ENCODE measurements at regions not wholly inside any gene's neighbourhood (a gene's known extent, or its start where the extent isn't known, plus 50 kb on each side); places are given as distances from the start of the nearest gene placed in this dataset.

GRCh38 chr20:4556781-4557180 lies 129.5 kb upstream of the PRNP start:
- TF ChIP-seq, protein P1, sequence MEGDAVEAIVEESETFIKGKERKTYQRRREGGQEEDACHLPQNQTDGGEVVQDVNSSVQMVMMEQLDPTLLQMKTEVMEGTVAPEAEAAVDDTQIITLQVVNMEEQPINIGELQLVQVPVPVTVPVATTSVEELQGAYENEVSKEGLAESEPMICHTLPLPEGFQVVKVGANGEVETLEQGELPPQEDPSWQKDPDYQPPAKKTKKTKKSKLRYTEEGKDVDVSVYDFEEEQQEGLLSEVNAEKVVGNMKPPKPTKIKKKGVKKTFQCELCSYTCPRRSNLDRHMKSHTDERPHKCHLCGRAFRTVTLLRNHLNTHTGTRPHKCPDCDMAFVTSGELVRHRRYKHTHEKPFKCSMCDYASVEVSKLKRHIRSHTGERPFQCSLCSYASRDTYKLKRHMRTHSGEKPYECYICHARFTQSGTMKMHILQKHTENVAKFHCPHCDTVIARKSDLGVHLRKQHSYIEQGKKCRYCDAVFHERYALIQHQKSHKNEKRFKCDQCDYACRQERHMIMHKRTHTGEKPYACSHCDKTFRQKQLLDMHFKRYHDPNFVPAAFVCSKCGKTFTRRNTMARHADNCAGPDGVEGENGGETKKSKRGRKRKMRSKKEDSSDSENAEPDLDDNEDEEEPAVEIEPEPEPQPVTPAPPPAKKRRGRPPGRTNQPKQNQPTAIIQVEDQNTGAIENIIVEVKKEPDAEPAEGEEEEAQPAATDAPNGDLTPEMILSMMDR (IDR thresholded peaks at IDR 0.05 in 2 of 3, conservative IDR thresholded peaks at IDR 0.05 in 1 of 3; ENCODE audit: borderline replicate concordance in 1 of 3, insufficient read depth in 1 of 3, low read depth in 2 of 3, low read length in 2 of 3) = no peak
- TF ChIP-seq POLR2A (IDR thresholded peaks at IDR 0.05; ENCODE audit: borderline replicate concordance, extremely low read depth, insufficient read depth, insufficient read length) (no peak), YY1 (IDR thresholded peaks at IDR 0.05; ENCODE audit: extremely low read depth, insufficient replicate concordance, low read depth, low read length) (no peak), EZH2 (IDR thresholded peaks at IDR 0.05) (no peak), REST (IDR thresholded peaks at IDR 0.05; ENCODE audit: low read depth) (no peak), EZH2phosphoT487 (IDR thresholded peaks at IDR 0.05; ENCODE audit: borderline replicate concordance) (no peak), CEBPB (IDR thresholded peaks at IDR 0.05; ENCODE audit: low read depth) (no peak)
- TF ChIP-seq, protein P2, sequence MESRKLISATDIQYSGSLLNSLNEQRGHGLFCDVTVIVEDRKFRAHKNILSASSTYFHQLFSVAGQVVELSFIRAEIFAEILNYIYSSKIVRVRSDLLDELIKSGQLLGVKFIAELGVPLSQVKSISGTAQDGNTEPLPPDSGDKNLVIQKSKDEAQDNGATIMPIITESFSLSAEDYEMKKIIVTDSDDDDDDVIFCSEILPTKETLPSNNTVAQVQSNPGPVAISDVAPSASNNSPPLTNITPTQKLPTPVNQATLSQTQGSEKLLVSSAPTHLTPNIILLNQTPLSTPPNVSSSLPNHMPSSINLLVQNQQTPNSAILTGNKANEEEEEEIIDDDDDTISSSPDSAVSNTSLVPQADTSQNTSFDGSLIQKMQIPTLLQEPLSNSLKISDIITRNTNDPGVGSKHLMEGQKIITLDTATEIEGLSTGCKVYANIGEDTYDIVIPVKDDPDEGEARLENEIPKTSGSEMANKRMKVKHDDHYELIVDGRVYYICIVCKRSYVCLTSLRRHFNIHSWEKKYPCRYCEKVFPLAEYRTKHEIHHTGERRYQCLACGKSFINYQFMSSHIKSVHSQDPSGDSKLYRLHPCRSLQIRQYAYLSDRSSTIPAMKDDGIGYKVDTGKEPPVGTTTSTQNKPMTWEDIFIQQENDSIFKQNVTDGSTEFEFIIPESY (IDR thresholded peaks at IDR 0.05; ENCODE audit: extremely low read depth, insufficient replicate concordance, low read length) = no peak
